Activated CD8-positive, alpha-beta T cell treated with anti-CD3 and anti-CD28 coated beads for 36 hours (primary cell): ENCODE measurements at regions not wholly inside any gene's neighbourhood (a gene's known extent, or its start where the extent isn't known, plus 50 kb on each side); places are given as distances from the start of the nearest gene placed in this dataset.

Experiments used
- ATAC-seq: fragments of 200-7000 bp; cut with Tn5 transposase; one replicate; pipeline ENCODE4 v1.10.0; 2021; ENCODE audit warnings: mild to moderate bottlenecking, moderate library complexity
- CTCF ChIA-PET: fragments of 350-600 bp; sonication (Branson Sonifier 250); formaldehyde crosslinking; loops from one replicate; lab custom pipeline; 2021; ENCODE audit warnings: antibody characterized with exemption; lab: Charles Lee
- POLR2A ChIA-PET: fragments of 350-600 bp; sonication (Branson Sonifier 250); formaldehyde crosslinking; loops from one replicate; lab custom pipeline; 2021; ENCODE audit warnings: antibody characterized with exemption; lab: Charles Lee
- DNase-seq: peaks from one replicate; pipeline ENCODE4 v3.0.0-alpha.2; 2020
- H3K27ac Mint-ChIP-seq: one replicate; pipeline ENCODE4 v1.8.0; 2021; ENCODE audit warnings: mild to moderate bottlenecking, mixed read lengths
- H3K27me3 Mint-ChIP-seq: one replicate; pipeline ENCODE4 v1.8.0; 2021; ENCODE audit warnings: mixed read lengths
- H3K36me3 Mint-ChIP-seq: one replicate; pipeline ENCODE4 v1.8.0; 2021; ENCODE audit warnings: low read depth, mixed read lengths
- H3K4me1 Mint-ChIP-seq: one replicate; pipeline ENCODE4 v1.8.0; 2021; ENCODE audit warnings: low read depth, mixed read lengths
- H3K4me3 Mint-ChIP-seq: one replicate; pipeline ENCODE4 v1.8.0; 2021; ENCODE audit warnings: mild to moderate bottlenecking, moderate library complexity, mixed read lengths
- H3K9me3 Mint-ChIP-seq: one replicate; pipeline ENCODE4 v1.8.0; 2021; ENCODE audit warnings: mixed read lengths
- CTCF ChIP-seq: fragments of 200-600 bp; IDR thresholded peaks from one replicate; pipeline ENCODE4 v1.8.0; 2022; ENCODE audit warnings: antibody characterized with exemption, mild to moderate bottlenecking
- intact Hi-C: fragments of 100-400 bp; cut with micrococcal nuclease; formaldehyde crosslinking; loops from one replicate; pipeline ENCODE4 v1.10.0; 2022

DNA sequence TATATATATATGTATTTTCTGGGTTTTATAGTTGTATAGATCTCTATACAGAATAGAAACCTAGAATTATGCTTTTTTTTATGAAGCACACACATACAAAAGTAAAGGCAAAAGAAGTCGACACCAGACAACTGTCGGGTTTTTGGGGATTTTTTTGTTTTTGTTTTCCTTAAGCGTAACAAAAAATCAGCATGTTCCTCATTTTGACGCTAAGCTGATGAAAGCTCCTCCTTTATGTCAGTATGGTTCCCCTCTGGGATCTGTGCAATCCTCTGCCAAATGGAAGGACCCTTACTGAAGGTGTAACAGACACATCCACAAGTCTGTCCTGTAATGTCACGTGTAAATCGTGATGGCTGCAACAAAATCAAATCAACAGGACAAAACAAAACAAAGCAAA, 226.2 kb downstream of the RHOU start:
- no peak for DNase-seq
- intact Hi-C loops: no loop called here
- no peaks in the 10 kb centered on the region for H3K36me3 Mint-ChIP-seq
- H3K9me3 Mint-ChIP-seq: no peaks in the 10 kb centered on the region
- no peaks in the 10 kb centered on the region for H3K4me1 Mint-ChIP-seq
- POLR2A ChIA-PET: no interaction called here
- H3K27me3 Mint-ChIP-seq: no peaks in the 10 kb centered on the region
- no peak overlapping the region for H3K4me3 Mint-ChIP-seq
- ATAC-seq: no peak
- no peak overlapping the region for H3K27ac Mint-ChIP-seq
- no peak for TF ChIP-seq CTCF
- CTCF ChIA-PET: no interaction called here

- H3K9me3 Mint-ChIP-seq: no peaks in the 10 kb centered on the region
- no peaks in the 10 kb centered on the region for H3K27me3 Mint-ChIP-seq
- no peaks in the 10 kb centered on the region for H3K36me3 Mint-ChIP-seq
- ChIA-PET CTCF (no interaction called here), POLR2A (no interaction called here)
- intact Hi-C loops: no loop called here
- no peak for TF ChIP-seq CTCF
- ATAC-seq (no peak), DNase-seq (no peak)
- H3K4me1 Mint-ChIP-seq: no peaks in the 10 kb centered on the region
- no peak overlapping the region for H3K27ac Mint-ChIP-seq
- H3K4me3 Mint-ChIP-seq: no peak overlapping the region
Observed at GRCh38 chr1:228963795-228964177, 228.5 kb downstream of the RHOU start.

- H3K4me1 Mint-ChIP-seq: no peaks in the 10 kb centered on the region
- no peaks in the 10 kb centered on the region for H3K9me3 Mint-ChIP-seq
- ATAC-seq (no peak), DNase-seq (no peak)
- no peaks in the 10 kb centered on the region for H3K36me3 Mint-ChIP-seq
- intact Hi-C loops: no loop called here
- no peak for TF ChIP-seq CTCF
- no peak overlapping the region for H3K27ac Mint-ChIP-seq
- CTCF ChIA-PET: no interaction called here
- POLR2A ChIA-PET: no interaction called here
- H3K4me3 Mint-ChIP-seq: no peak overlapping the region
- H3K27me3 Mint-ChIP-seq: no peaks in the 10 kb centered on the region
Observed at GRCh38 chr1:228964178-228965089, 229.2 kb downstream of the RHOU start.

DNA sequence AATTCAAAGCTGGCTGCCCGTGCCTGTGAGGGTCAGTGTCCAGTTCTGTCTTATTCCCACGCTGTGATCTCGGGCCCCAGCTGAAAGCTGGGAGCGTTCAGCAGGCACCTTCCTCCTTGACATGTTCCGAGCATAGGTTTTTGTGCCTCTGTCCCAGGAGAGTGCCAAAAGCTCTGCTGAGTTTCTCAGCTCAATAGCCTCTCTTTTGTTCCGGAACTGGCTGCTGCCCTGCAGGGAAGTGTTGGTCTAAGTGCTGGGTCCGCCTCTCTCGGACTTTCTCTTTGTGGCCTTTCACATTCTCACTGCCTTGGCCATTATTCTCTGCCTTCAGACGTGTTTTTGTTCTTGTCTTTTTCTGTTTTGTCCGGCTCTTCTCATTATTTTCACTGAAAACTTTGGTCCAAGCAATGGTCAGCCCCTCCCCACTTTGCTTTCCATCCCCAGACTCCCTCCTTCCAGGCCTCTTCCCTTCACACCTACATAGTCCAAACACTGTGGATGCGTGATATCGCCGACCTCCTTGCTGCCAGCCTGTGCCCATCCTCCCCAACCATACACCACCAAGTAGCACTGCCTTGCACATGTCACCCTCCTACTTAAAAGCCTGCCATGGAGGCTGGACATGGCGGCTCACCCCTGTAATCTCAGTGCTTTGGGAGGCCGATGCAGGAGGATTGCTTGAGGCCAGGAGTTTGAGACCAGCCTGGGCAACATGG, 233.8 kb downstream of the RHOU start:
- POLR2A ChIA-PET: no interaction called here
- CTCF ChIA-PET: no interaction called here
- no peak for TF ChIP-seq CTCF
- intact Hi-C loops: no loop called here
- no peak for DNase-seq
- Mint-ChIP-seq H3K36me3 (no peaks in the 10 kb centered on the region), H3K27me3 (no peaks in the 10 kb centered on the region), H3K9me3 (no peaks in the 10 kb centered on the region), H3K4me1 (no peaks in the 10 kb centered on the region), H3K27ac (no peak overlapping the region), H3K4me3 (no peak overlapping the region)
- ATAC-seq: no peak
